Fibroblast of the conjunctiva (primary cell): ENCODE measurements at regions not wholly inside any gene's neighbourhood (a gene's known extent, or its start where the extent isn't known, plus 50 kb on each side); places are given as distances from the start of the nearest gene placed in this dataset.

Experiments
- DNase-seq: peaks from one replicate; pipeline ENCODE4 v3.0.0-alpha.2; 2010; ENCODE audit warnings: low read depth

- no peak for DNase-seq
Measured at GRCh38 chr14:94953541-94954260, 183.8 kb upstream of the GSC start.

- no peak for DNase-seq
Measured at GRCh38 chr14:94952097-94952496, 182.2 kb upstream of the GSC start.

GRCh38 chr14:94946244-94946643 lies 176.3 kb upstream of the GSC start:
- no peak for DNase-seq

- DNase-seq: no peak
Measured at GRCh38 chr14:94945615-94946014, 175.7 kb upstream of the GSC start.

GRCh38 chr14:94944636-94945258 lies 174.8 kb upstream of the GSC start:
- DNase-seq: no peak

- DNase-seq: no peak
Measured at GRCh38 chr14:94942601-94943000, 172.7 kb upstream of the GSC start.

- DNase-seq: no peak
Measured at GRCh38 chr14:94941311-94941710, 171.4 kb upstream of the GSC start.

DNA sequence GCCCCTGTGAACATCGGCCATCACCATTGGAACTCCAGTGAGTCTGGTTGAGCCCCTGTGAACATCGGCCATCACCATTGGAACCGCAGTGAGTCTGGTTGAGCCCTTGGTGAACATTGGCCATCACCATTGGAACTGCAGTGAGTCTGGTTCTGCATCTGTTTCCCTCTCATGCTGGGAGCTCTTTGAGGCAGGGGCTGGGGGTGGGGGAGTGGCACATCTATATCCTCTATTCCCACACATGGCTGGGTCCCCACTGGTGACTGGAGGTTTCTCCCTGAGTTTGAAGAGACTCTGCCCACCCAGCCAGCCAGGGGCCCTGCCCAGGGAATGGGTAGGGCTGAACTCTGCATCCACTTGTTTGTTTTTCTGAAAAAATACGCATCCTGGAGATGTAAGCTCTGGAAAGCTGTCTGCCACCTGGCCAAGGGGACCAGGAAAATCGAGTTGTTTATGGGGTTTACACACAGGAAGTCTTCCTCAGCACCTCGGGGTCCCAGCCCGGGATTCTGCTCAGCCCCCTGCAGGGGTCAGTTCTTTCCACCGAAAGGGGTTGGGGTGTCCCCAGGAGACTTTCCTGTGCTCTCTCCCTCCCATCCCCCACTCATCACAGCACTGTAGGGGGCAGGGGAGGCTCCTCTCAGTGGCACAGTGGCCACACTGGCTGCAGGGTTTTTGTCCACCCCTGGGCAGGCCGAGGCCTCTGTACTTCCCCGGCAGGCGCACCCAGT lies 170.5 kb upstream of the GSC start:
- no peak for DNase-seq

DNA sequence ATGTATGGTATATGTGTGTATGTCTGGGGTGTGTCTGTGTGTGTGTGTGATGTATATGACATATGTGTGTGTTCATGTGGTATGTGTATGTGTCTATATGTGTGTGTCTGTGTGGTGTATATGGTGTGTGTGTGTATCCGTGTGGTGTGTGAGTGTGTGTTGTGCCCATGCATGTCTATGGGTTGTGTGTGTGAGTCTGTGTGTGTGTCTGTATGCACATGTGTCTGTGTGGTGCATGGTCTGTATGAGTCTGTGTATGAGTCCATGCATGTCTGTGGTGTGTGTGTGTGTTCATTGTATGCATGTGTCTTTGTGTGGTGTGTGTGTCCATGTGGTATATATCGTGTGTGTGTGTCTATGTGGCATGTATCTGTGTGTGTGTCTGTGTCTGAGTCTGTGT lies 168.1 kb upstream of the GSC start:
- DNase-seq: no peak

DNA sequence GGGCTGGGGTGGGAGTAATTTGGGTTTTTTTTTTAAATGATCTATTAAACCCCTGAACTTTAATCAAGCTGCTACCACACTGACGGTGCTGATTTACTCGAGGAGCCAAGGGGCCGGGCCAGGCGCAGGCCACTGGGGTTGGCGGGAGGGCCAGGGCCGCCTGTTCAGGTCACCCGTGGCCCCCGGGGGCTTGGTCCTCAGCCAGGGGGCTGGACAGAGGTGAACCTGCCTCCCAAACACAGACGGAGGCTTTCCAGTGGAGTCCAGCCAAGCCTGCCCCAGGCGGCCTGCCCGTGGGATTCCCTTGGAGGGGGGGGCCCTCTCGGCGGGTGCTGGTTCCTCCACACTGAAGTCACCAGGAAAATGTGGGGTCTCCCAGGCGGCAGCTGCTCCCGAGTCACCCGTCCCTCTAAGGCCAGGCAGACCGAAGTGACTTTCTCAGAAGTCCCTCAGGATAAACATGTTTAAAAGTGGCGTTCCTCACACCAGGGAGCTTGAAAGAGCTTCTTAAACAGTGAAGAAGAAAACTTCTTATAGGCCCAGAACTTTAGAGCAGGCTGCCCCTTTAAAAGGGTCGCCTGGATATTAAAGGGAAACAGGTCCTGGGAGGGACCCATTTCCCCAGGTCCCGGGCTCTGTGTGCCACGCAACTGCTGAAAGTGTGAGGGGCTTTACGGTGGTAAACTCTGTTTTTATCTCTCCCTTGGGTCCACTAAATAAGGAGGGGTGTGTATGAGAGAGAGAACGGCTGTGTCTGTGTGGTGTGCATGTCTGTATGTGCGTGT lies 167.2 kb upstream of the GSC start:
- no peak for DNase-seq

DNA sequence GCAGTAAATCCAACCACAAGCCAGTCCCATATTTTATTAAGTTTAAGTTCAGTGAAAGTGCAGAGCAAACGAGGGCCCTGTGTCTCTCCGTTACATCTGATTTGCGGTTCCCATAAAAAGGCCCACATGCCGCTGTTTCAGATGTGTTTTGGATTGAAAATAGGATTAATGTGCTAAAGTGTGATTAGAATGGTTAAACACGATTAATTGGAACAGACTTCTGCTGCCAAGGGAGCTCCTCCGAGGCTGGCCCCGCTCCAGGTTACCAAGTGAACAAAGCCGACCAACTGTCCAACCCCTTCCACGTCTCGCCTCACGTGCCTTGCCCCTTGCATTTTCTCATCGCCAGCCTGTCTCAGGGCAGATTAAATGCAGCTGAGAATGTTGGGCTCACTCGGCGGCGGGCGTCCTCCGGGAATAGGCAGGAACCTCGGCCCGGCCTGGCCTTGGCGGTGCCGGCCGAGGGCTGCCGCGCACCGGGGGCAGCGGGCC lies 166.5 kb upstream of the GSC start:
- peak; percentile 70 for DNase-seq

GRCh38 chr14:94935706-94936300 lies 165.9 kb upstream of the GSC start:
- DNase-seq: no peak

DNA sequence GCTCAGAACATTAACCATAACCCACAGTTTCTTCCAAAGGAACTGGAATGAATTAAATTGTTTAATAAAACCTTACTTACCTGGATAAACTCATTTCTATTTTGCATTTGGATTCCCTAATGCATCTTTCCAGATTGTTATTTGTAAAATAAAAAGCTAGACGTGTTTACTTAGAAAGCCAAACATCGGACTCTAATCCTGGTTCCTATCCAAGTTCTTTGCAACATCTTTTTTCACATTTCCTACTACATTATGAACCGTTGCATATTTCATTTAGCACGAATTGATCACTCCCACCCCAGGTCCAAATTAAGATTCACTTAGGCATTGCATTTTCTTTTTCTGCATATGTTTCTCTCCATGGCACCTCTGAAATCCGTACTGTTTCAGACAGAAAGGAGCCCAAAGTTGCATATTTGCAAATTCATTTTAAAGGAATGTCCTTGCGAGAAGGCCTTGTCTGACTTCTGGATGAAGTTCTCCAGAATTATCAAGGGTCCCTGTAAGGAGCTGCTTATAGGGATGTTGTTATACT lies 164.4 kb upstream of the GSC start:
- DNase-seq: no peak

DNA sequence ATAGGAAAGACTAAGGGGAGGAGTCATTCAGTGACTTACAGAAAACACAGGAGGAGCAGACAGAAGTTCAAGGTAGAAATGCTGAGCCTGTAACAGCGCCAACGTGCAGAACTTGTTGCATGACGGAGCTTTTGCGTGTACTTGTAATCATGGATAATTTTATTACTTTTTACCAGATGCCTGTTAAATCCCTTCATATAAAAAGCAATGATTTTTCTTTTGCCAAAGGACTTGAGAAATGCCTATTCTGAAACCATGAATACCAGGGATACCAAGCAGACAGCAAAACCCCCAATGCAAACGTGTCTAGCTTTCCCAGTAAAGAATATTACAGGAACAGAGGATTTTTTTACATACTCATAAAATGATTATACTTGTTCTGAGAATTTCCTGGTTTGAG lies 163.6 kb upstream of the GSC start:
- no peak for DNase-seq

DNA sequence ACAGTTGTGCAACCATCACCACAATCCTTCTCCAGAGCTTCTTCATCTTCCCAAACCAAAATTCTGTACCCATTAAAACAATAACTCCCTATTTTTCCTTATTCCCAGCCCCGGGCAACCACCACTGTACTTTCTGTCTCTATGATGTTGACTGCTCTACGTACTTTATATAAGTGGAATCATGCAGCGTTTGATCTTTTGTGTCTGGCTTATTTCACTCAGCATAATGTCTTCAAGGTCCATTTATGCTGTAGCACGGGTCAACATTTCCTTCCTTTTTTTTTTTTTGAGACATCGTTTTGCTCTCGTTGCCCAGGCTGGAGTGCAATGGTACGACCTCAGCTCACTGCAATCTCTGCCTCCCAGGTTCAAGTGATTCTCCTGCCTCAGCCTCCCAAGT lies 162.7 kb upstream of the GSC start:
- no peak for DNase-seq

DNA sequence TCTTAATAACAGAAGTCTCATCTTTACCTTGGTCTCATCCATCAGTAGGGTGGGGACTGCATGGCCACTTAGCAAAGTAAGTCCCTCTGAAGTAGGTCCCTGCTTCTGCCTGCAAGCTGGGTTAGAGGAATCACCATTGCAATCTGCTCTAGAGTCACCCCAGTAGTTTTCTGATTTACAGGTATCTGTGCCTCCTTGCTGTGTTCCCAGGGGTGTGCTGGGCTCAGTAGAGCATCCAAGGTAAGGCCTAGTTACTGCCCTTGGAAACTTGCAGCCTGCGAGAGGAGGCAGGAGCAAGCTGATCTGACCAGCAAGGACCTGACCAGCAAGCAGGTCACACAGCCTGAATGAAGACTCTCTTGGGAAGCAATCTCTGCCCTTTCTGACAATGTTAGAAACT lies 160.8 kb upstream of the GSC start:
- no peak for DNase-seq

DNA sequence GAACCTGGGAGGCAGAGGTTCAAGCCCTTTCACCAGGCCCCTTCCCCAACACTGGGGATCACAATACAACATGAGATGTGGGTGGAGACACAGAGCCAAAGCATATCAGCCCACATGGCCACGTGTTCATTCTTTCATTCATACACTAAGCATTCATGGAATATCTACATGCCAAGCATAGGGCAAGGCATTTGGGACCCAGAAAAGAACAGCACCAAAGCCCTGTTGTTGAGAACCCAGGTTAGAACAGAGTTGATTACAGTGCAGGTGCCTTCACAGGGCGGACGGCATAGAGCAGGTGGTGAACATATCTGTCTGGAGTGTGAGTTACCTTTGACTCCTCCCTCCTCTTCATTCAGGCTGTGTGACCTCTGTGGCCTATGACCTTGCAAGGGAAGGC lies 159.4 kb upstream of the GSC start:
- no peak for DNase-seq

DNA sequence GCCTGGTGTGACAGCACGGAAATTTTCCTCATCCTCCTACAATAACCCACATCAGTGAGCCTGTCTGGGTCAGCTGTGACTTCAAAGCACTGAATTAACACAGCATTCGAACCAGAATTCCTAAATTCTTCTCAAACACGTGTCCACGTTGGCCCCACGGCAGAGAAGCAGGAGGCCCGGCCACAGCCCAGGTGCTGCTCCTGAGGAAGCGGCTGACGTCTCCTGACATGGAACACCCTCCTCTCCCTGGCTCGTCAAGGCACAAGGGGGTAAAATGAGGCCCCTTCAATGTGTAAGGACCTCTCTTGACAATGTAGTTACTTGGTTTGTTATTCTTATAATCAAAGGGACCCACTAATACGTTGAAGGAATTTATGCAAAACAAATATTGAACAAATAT lies 156.3 kb upstream of the GSC start:
- no peak for DNase-seq

- no peak for DNase-seq
Measured at GRCh38 chr14:94925416-94926173, 155.7 kb upstream of the GSC start.

- DNase-seq: no peak
Measured at GRCh38 chr14:94924189-94924588, 154.3 kb upstream of the GSC start.

- no peak for DNase-seq
Measured at GRCh38 chr14:94923786-94924185, 153.9 kb upstream of the GSC start.
